GM12891 (cell line): ENCODE measurements at regions not wholly inside any gene's neighbourhood (a gene's known extent, or its start where the extent isn't known, plus 50 kb on each side); places are given as distances from the start of the nearest gene placed in this dataset.

Source experiments
- DNase-seq: peaks from one replicate; pipeline ENCODE4 v3.0.0; 2011; ENCODE audit warnings: low spot score; ENCODE audit not compliant: insufficient read length
- FAIRE-seq: peaks from 2 replicates; lab custom pipeline; 2011; peaks lifted over from hg19 to GRCh38; lab: Jason Lieb, UNC
- PAX5 ChIP-seq: IDR thresholded peaks from 2 replicates; pipeline ENCODE4 v1.6.1; 2011; ENCODE audit warnings: low read length, moderate library complexity, mild to moderate bottlenecking; ENCODE audit not compliant: insufficient read depth, severe bottlenecking
- POLR2A ChIP-seq: IDR thresholded peaks from 2 replicates; pipeline ENCODE4 v1.6.1; 2011; ENCODE audit warnings: low read depth, low read length, control low read depth
- POLR2AphosphoS5 ChIP-seq: IDR thresholded peaks from 2 replicates; pipeline ENCODE4 v1.6.1; 2011; ENCODE audit warnings: low read depth, low read length, control low read depth
- POU2F2 ChIP-seq: IDR thresholded peaks from 2 replicates; pipeline ENCODE4 v1.6.1; 2011; ENCODE audit warnings: low read depth, mild to moderate bottlenecking, control low read depth, low read length, moderate library complexity
- SPI1 ChIP-seq: IDR thresholded peaks from 2 replicates; pipeline ENCODE4 v1.6.1; 2011; ENCODE audit warnings: low read depth, low read length, control low read depth
- TAF1 ChIP-seq: IDR thresholded peaks from 2 replicates; pipeline ENCODE4 v1.6.1; 2011; ENCODE audit warnings: low read depth, low read length, control low read depth

- no peak for DNase-seq
- no peak for TF ChIP-seq POLR2A
- no peak for TF ChIP-seq TAF1
- no peak for TF ChIP-seq PAX5
- TF ChIP-seq SPI1, result no peak
- TF ChIP-seq POU2F2, result no peak
- TF ChIP-seq POLR2AphosphoS5, result no peak
- no peak for FAIRE-seq
These were observed 203.3 kb upstream of the IMPG1 start for GRCh38 chr6:76275746-76276145.

- no peak for DNase-seq
- TF ChIP-seq PAX5, result no peak
- no peak for TF ChIP-seq POLR2AphosphoS5
- no peak for TF ChIP-seq TAF1
- TF ChIP-seq SPI1, result no peak
- no peak for TF ChIP-seq POU2F2
- TF ChIP-seq POLR2A, result no peak
- FAIRE-seq, result no peak
These were observed 192.0 kb upstream of the IMPG1 start for GRCh38 chr6:76264468-76264867.

DNA sequence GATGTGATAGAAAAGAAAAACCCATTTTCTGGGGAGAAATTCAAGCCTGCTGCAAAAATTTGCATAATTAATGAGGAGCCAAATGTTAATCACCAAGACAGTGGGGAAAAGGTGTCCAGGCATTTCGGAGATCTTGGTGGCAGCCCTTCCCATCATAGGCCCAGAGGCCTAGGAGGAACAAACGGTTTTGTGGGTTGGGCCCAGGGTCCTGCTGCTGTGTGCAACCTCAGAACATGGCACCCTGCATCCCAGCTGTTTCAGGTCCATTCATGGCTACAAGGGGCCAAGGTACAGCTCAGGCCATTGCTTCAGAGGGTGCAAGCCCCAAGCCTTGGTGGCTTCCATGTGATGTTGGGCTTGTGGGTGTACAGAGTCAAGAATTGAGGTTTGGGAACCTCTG is 189.8 kb upstream of the IMPG1 start:
- TF ChIP-seq POLR2AphosphoS5 (no peak), PAX5 (no peak), TAF1 (no peak), POLR2A (no peak)
- DNase-seq (no peak), FAIRE-seq (no peak)

GRCh38 chr6:76250666-76251065 is 178.2 kb upstream of the IMPG1 start:
- DNase-seq (no peak), FAIRE-seq (no peak)
- TF ChIP-seq SPI1, result no peak

GRCh38 chr6:76247527-76247926 is 175.1 kb upstream of the IMPG1 start:
- no peak for DNase-seq
- TF ChIP-seq PAX5, result no peak
- no peak for TF ChIP-seq POLR2A
- no peak for TF ChIP-seq SPI1
- TF ChIP-seq POLR2AphosphoS5, result no peak
- no peak for TF ChIP-seq TAF1
- TF ChIP-seq POU2F2, result no peak
- no peak for FAIRE-seq

- FAIRE-seq (no peak), DNase-seq (no peak)
- no peak for TF ChIP-seq POLR2AphosphoS5
- no peak for TF ChIP-seq TAF1
- no peak for TF ChIP-seq POU2F2
- TF ChIP-seq PAX5, result no peak
- TF ChIP-seq POLR2A, result no peak
- no peak for TF ChIP-seq SPI1
These were observed 167.6 kb upstream of the IMPG1 start for GRCh38 chr6:76240092-76240491.

GRCh38 chr6:76230711-76231110 is 158.2 kb upstream of the IMPG1 start:
- no peak for DNase-seq
- FAIRE-seq, result no peak
- TF ChIP-seq SPI1, result no peak
- TF ChIP-seq POU2F2, result no peak
- TF ChIP-seq POLR2AphosphoS5, result no peak
- no peak for TF ChIP-seq PAX5

GRCh38 chr6:76222189-76222588 is 149.7 kb upstream of the IMPG1 start:
- TF ChIP-seq PAX5 (no peak), POU2F2 (no peak), SPI1 (no peak), TAF1 (no peak), POLR2AphosphoS5 (no peak), POLR2A (no peak)
- FAIRE-seq, result no peak
- no peak for DNase-seq

DNA sequence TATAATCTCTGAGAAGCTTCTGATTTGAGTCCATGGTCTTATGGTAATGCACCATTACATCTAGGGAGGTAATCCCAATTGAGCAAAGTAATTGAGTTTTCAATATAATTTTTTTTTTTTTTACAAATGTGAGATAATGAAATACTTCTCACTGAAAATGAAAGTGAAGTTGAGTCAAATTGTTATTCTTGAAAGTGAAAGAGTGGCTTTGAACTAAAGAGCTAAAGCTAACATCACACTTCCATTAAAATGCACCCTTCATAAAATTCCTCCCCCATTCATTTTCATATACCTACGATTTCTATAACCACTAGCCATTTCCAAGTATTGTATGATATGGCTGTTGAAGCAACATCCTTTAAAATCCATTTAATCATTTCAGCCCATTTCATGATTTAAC is 149.1 kb upstream of the IMPG1 start:
- DNase-seq, result no peak
- TF ChIP-seq SPI1 (no peak), PAX5 (no peak), POLR2A (no peak), TAF1 (no peak), POU2F2 (no peak), POLR2AphosphoS5 (no peak)
- FAIRE-seq, result no peak

DNA sequence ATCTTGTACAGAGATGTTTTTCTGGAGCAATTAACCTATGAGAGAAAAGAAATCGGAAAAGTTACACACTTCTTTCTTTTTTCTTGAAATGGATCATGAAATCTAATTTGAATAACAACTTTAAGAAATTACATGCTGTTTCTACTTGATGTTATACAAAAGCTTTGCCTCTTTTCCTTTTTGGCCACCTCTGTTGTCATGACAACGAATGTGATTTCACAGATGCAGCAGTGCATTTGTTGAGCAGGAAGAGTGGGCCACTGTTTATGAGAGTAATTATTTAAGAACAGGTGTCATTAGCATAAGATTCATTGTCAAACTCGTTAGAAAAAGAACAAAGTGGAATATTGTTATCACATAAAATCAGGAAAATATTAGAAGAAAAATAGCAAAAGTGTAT is 148.3 kb upstream of the IMPG1 start:
- DNase-seq (no peak), FAIRE-seq (no peak)
- TF ChIP-seq POLR2A, result no peak

DNA sequence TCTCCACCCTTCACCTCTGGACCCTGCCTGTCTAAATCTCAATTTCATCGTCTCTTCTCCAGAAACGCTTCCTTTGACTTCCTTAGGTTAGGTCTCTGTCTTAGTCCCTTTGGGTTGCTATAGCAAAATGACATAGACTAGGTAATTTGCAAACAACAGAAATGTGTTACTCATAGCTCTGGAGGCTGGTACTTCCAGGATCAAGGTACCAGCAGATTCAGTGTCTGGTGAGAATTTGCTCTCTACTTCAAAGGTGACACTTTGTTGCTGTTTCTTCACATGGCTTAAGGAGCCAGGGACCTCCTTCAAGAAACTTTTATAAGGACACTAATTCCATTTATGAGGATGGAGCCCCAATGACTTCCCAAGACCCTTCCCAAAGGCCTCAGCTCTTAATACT is 145.1 kb upstream of the IMPG1 start:
- no peak for FAIRE-seq
- no peak for TF ChIP-seq POLR2A
- TF ChIP-seq POLR2AphosphoS5, result no peak
- no peak for TF ChIP-seq TAF1
- no peak for TF ChIP-seq POU2F2
- TF ChIP-seq PAX5, result no peak

GRCh38 chr6:76214546-76214945 is 142.1 kb upstream of the IMPG1 start:
- DNase-seq, result no peak
- no peak for FAIRE-seq
- TF ChIP-seq TAF1, result no peak
- no peak for TF ChIP-seq POLR2AphosphoS5
- no peak for TF ChIP-seq POLR2A
- TF ChIP-seq SPI1, result no peak
- TF ChIP-seq PAX5, result no peak

More for the DNA sequence above, 145.1 kb upstream of the IMPG1 start:
- no peak for DNase-seq
